HL-60/S4 treated with phorbol 12-myristate 13-acetate at 8.2 ng/mL for 4 days and 3 days (cell line): ENCODE measurements at regions not wholly inside any gene's neighbourhood (a gene's known extent, or its start where the extent isn't known, plus 50 kb on each side); places are given as distances from the start of the nearest gene placed in this dataset.
"Not testable (repeated sequence)": the region's sequence is repeated elsewhere in the genome, so short reads cannot be mapped to it uniquely, and the experiment has no call there.

Source experiments
- in situ Hi-C: fragments of 300-500 bp; cut with MboI; formaldehyde crosslinking; loops from 2 replicates; pipeline ENCODE4 v1.15.0; 2022; ENCODE audit warnings: low sequenced_read_pairs

- in situ Hi-C loops: no loop called here
Measured at GRCh38 chr22:22773979-22774604, 113.5 kb upstream of the IGLL5 start.

GRCh38 chr22:22774762-22775161 lies 112.9 kb upstream of the IGLL5 start:
- in situ Hi-C loops: not testable (repeated sequence)

- in situ Hi-C loops: no loop called here
Measured at GRCh38 chr22:22776121-22776520, 111.5 kb upstream of the IGLL5 start.

- in situ Hi-C loops: no loop called here
Measured at GRCh38 chr22:22779213-22779612, 108.4 kb upstream of the IGLL5 start.

GRCh38 chr22:22783575-22783974 lies 104.0 kb upstream of the IGLL5 start:
- in situ Hi-C loops: no loop called here

GRCh38 chr22:22784249-22785039 lies 103.2 kb upstream of the IGLL5 start:
- in situ Hi-C loops: no loop called here

- in situ Hi-C loops: no loop called here
Measured at GRCh38 chr22:22785316-22786065, 102.1 kb upstream of the IGLL5 start.

GRCh38 chr22:22786301-22787115 lies 101.1 kb upstream of the IGLL5 start:
- in situ Hi-C loops: no loop called here

- in situ Hi-C loops: no loop called here
Measured at GRCh38 chr22:22787151-22787550, 100.5 kb upstream of the IGLL5 start.

- in situ Hi-C loops: no loop called here
Measured at GRCh38 chr22:22787786-22788459, 99.7 kb upstream of the IGLL5 start.

- in situ Hi-C loops: no loop called here
Measured at GRCh38 chr22:22788460-22789037, 99.1 kb upstream of the IGLL5 start.

GRCh38 chr22:22789233-22789921 lies 98.2 kb upstream of the IGLL5 start:
- in situ Hi-C loops: no loop called here

- in situ Hi-C loops: no loop called here
Measured at GRCh38 chr22:22789922-22790845, 97.4 kb upstream of the IGLL5 start.

GRCh38 chr22:22791438-22792181 lies 96.0 kb upstream of the IGLL5 start:
- in situ Hi-C loops: no loop called here

- in situ Hi-C loops: not testable (repeated sequence)
Measured at GRCh38 chr22:22792205-22792786, 95.3 kb upstream of the IGLL5 start.

GRCh38 chr22:22795639-22796038 lies 92.0 kb upstream of the IGLL5 start:
- in situ Hi-C loops: not testable (repeated sequence)

- in situ Hi-C loops: no loop called here
Measured at GRCh38 chr22:22796724-22797123, 90.9 kb upstream of the IGLL5 start.
